Stomach (tissue), 4 donors: ENCODE measurements at regions not wholly inside any gene's neighbourhood (a gene's known extent, or its start where the extent isn't known, plus 50 kb on each side); places are given as distances from the start of the nearest gene placed in this dataset.

Experiments used
- CTCF ChIP-seq, 7 experiments: fragments of 450-650 bp in 4 of 7; fragments of 200-600 bp in 3 of 7; sonication (generic) in 3 of 7; IDR thresholded peaks; one replicate each; pipeline ENCODE4 v1.5.1; 2016 to 2019; ENCODE audit warnings: antibody characterized with exemption in 7 of 7, control low read depth in 2 of 7, mild to moderate bottlenecking in 1 of 7
- POLR2A ChIP-seq, 4 donors: fragments of 450-650 bp; IDR thresholded peaks; one replicate each; pipeline ENCODE4 v1.6.1; 2016; ENCODE audit warnings: antibody characterized with exemption in 4 of 4, control low read depth in 2 of 4, mild to moderate bottlenecking in 1 of 4, moderate library complexity in 1 of 4

GRCh38 chr10:3928078-3928477, 143.1 kb upstream of the KLF6 start:
- TF ChIP-seq CTCF (IDR thresholded peaks at IDR 0.05): no peak
- no peak for TF ChIP-seq POLR2A (IDR thresholded peaks at IDR 0.05)
